ENCODE measurements at regions not wholly inside any gene's neighbourhood (a gene's known extent, or its start where the extent isn't known, plus 50 kb on each side); places are given as distances from the start of the nearest gene placed in this dataset.

DNA sequence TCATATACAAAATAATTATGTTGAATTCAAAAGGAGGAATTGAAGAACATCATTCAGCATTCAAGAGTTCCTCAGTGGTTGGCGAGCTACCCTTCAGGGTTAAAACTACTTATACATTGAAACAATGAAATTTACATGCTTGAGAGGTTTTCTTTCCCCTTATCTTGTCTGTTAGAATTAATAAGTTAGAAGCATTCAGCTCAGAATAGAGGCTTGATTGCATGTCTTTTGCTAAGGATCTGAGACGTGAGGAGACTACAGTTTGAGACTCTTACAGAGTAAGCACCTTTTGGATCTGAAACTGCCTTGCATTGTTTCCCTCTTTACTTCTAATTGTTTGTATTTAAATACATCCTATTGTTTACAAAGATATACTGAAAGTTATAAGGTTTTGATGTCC, 157.6 kb downstream of the NSUN3 start:
- TF ChIP-seq, protein P1, sequence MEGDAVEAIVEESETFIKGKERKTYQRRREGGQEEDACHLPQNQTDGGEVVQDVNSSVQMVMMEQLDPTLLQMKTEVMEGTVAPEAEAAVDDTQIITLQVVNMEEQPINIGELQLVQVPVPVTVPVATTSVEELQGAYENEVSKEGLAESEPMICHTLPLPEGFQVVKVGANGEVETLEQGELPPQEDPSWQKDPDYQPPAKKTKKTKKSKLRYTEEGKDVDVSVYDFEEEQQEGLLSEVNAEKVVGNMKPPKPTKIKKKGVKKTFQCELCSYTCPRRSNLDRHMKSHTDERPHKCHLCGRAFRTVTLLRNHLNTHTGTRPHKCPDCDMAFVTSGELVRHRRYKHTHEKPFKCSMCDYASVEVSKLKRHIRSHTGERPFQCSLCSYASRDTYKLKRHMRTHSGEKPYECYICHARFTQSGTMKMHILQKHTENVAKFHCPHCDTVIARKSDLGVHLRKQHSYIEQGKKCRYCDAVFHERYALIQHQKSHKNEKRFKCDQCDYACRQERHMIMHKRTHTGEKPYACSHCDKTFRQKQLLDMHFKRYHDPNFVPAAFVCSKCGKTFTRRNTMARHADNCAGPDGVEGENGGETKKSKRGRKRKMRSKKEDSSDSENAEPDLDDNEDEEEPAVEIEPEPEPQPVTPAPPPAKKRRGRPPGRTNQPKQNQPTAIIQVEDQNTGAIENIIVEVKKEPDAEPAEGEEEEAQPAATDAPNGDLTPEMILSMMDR (IDR thresholded peaks at IDR 0.05): no peak
- no peak for TF ChIP-seq POLR2A (IDR thresholded peaks at IDR 0.05)

Data from body of pancreas (tissue), 4 donors.